NCI-H2171 treated with DMSO at 0.1 percent for 48 hours (cell line): ENCODE measurements at regions not wholly inside any gene's neighbourhood (a gene's known extent, or its start where the extent isn't known, plus 50 kb on each side); places are given as distances from the start of the nearest gene placed in this dataset.

Source experiments
- DNase-seq: peaks from one replicate; lab custom pipeline; 2025; lab: John Stamatoyannopoulos, UW

GRCh38 chrX:69554321-69554947 is 50.3 kb downstream of the NALF2 start:
- DNase-seq = no peak

DNA sequence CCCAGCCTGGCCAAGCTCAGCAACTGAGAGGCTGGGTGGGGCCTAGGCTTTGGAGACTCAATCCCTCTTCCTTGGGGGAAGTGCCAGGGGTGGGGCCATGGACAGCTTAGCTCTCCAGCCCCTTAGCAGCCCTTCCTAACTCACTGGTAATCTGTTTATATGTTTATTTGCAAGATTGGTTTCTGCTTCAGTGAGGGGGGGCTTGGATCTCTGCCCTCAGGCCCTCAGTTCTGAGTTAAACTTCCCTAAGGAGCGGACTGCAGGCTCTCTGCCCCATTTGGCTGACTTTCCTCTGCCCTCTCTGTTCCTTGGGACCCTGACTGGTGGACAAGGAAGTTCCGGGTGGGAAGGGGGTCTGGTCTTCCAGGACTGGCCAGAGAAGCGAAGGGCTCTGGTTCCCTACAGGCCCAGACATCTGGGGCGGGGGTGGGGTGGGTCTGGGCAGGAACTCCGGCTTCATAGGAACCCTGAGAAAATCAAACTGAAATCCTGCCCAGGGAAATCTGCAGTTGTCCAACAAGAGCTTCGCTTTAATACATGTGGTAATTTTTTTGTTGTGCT is 51.4 kb downstream of the NALF2 start:
- DNase-seq = no peak

DNA sequence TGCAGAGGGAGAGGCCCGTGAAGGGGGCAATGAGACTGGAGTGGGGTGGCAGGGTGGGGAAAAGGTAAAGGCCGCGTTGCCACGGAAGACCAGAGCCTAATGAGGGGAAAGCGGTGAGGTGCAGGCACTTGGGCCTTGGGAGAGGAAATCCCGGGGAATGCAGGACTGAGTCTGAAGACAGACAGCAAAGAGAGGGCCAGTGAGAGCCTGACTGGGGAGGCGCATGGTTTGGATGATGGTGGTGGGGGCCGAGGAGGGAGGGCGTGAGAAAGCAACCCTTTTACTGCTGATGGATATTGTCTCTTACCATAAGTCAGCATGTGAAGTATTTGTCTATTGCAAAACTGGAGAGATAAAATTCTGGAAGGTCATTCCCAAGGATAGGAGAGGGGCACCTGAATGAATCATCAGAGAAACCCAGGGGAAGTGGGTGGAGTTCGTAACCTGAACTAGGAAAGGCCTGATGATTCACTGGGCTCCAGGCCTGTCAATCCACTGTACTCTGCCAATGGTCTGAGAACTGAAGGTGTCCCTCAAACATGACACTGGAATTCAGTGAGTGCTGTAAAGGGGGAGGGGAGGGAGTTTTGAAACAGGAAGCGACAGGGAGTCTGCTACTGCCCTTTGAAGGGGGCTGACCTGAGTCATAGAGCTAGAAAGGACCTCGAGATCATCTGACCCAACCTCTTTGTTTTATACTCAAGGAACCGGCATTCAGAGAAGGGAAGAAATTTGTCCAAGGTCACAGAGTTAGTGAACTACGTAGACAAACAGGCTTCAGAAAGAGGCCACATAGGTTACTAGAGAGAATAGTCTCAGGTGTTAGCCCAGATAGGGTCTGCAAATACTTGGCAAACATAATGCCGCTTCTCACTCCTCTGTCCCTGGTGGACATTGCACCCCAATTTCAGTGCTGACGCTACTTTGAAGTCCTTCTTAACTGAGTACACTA is 52.2 kb downstream of the NALF2 start:
- DNase-seq = peak; percentile 13

- no peak for DNase-seq
Measured at GRCh38 chrX:69562904-69563578, 52.9 kb upstream of the EDA start.

DNA sequence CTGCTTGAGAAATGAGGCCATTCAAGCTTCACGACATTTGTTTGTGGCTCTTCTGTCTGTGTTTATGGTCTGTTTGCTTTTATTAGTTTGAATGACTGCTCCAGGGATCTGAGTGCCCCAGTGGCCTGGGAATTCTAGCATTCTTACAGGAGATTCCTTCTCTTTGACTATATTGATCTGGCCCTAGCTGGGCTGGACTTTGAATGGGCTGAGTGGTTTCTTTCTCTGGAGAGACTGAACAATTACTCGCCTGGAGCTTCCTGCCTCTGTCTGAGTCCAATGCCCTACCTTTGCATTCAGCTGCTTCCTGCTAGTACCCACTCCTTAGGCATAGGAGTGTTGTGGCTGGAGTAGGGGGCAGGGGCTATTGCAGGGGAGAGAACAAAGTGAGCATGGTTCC is 51.2 kb upstream of the EDA start:
- no peak for DNase-seq

DNA sequence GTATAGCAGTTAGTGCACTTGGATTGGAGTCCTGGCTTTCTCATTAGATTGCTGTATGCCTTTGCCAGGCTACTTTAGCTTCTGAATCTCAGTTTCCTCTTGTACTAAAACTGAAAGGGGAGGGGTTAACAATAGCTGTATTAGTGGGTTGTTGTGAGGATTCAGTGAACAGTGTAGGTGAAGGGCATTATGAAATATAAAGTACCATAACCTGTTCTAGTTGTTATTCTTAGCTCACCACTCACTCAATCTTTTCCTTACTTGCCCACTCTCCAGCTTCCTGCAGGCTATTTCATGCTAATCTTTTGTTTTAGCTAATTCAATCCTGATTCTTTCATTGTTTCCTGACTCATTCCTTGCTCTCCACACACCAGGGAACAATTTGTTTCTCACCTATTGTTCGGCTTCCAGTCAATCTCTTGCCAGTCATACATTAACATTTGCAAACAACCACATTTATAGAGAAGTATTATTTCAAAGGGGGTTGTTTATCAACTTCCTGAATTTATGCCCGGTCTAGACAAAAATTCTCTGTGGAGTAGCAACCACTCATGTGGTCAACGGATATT is 50.6 kb upstream of the EDA start:
- no peak for DNase-seq
